ENCODE measurements at regions not wholly inside any gene's neighbourhood (a gene's known extent, or its start where the extent isn't known, plus 50 kb on each side); places are given as distances from the start of the nearest gene placed in this dataset.
"Not testable (repeated sequence)": the region's sequence is repeated elsewhere in the genome, so short reads cannot be mapped to it uniquely, and the experiment has no call there.

- DNase-seq (ENCODE audit: low read depth, low spot score) = no peak
Measured at GRCh38 chr11:71332447-71332846, 80.1 kb upstream of the SHANK2 start.

- DNase-seq (ENCODE audit: low read depth, low spot score) = no peak
Measured at GRCh38 chr11:71332046-71332445, 79.7 kb upstream of the SHANK2 start.

- DNase-seq (ENCODE audit: low read depth, low spot score) = no peak
Measured at GRCh38 chr11:71331631-71332030, 79.3 kb upstream of the SHANK2 start.

- no peak for DNase-seq (ENCODE audit: low read depth, low spot score)
Measured at GRCh38 chr11:71330996-71331395, 78.6 kb upstream of the SHANK2 start.

- no peak for DNase-seq (ENCODE audit: low read depth, low spot score)
Measured at GRCh38 chr11:71330349-71330748, 78.0 kb upstream of the SHANK2 start.

- DNase-seq (ENCODE audit: low read depth, low spot score) = no peak
Measured at GRCh38 chr11:71329786-71330185, 77.4 kb upstream of the SHANK2 start.

GRCh38 chr11:71329165-71329510 is 76.8 kb upstream of the SHANK2 start:
- no peak for DNase-seq (ENCODE audit: low read depth, low spot score)

- DNase-seq (ENCODE audit: low read depth, low spot score) = no peak
Measured at GRCh38 chr11:71327156-71328085, 75.0 kb upstream of the SHANK2 start.

GRCh38 chr11:71326328-71326940 is 74.1 kb upstream of the SHANK2 start:
- no peak for DNase-seq (ENCODE audit: low read depth, low spot score)

GRCh38 chr11:71325418-71326327 is 73.3 kb upstream of the SHANK2 start:
- DNase-seq (ENCODE audit: low read depth, low spot score) = no peak

GRCh38 chr11:71324788-71325417 is 72.5 kb upstream of the SHANK2 start:
- no peak for DNase-seq (ENCODE audit: low read depth, low spot score)

GRCh38 chr11:71323876-71324526 is 71.6 kb upstream of the SHANK2 start:
- no peak for DNase-seq (ENCODE audit: low read depth, low spot score)

- DNase-seq (ENCODE audit: low read depth, low spot score) = no peak
Measured at GRCh38 chr11:71322861-71323582, 70.6 kb upstream of the SHANK2 start.

GRCh38 chr11:71322192-71322735 is 69.9 kb upstream of the SHANK2 start:
- DNase-seq (ENCODE audit: low read depth, low spot score) = no peak

GRCh38 chr11:71321433-71322191 is 69.2 kb upstream of the SHANK2 start:
- no peak for DNase-seq (ENCODE audit: low read depth, low spot score)

- DNase-seq (ENCODE audit: low read depth, low spot score) = no peak
Measured at GRCh38 chr11:71316701-71317100, 64.3 kb upstream of the SHANK2 start.

GRCh38 chr11:71312616-71313015 is 60.2 kb upstream of the SHANK2 start:
- not testable (repeated sequence) for DNase-seq (ENCODE audit: low read depth, low spot score)

- DNase-seq (ENCODE audit: low read depth, low spot score) = no peak
Measured at GRCh38 chr11:71311928-71312510, 59.6 kb upstream of the SHANK2 start.

All from brain pericyte (primary cell).